Uterus (tissue), 3 donors: ENCODE measurements at regions not wholly inside any gene's neighbourhood (a gene's known extent, or its start where the extent isn't known, plus 50 kb on each side); places are given as distances from the start of the nearest gene placed in this dataset.

Experiments
- DNase-seq, 2 donors: peaks; one replicate each; pipeline ENCODE4 v3.0.0-alpha.2; 2019 to 2020
- H3K27ac ChIP-seq, 2 donors: fragments of 200-600 bp; sonication (generic); 1 replicate in 1 of 2; 2 replicates in 1 of 2; pipeline ENCODE4 v1.5.1; 2016 to 2018
- H3K27me3 ChIP-seq, 2 donors: fragments of 200-600 bp; sonication (generic); one replicate each; pipeline ENCODE4 v1.5.1; 2018 to 2019; ENCODE audit warnings: control low read depth in 1 of 2
- H3K36me3 ChIP-seq, 2 donors: fragments of 200-600 bp; sonication (generic); one replicate each; pipeline ENCODE4 v1.5.1; 2019; ENCODE audit warnings: control low read depth in 1 of 2
- H3K4me1 ChIP-seq, 2 donors: fragments of 200-600 bp; sonication (generic); one replicate each; pipeline ENCODE4 v1.5.1; 2018 to 2019; ENCODE audit warnings: control low read depth in 1 of 2
- H3K4me3 ChIP-seq, 2 donors: fragments of 200-600 bp; sonication (generic); 1 replicate in 1 of 2; 2 replicates in 1 of 2; pipeline ENCODE4 v1.5.1; 2018 to 2019; ENCODE audit warnings: mild to moderate bottlenecking in 1 of 2
- H3K9me3 ChIP-seq, 2 donors: fragments of 200-600 bp; sonication (generic); one replicate each; pipeline ENCODE4 v1.5.1; 2019; ENCODE audit warnings: control low read depth in 1 of 2
- POLR2A ChIP-seq, 2 donors: fragments of 450-650 bp; IDR thresholded peaks; one replicate each; pipeline ENCODE4 v1.6.1; 2016; ENCODE audit warnings: antibody characterized with exemption in 2 of 2, mild to moderate bottlenecking in 1 of 2, moderate library complexity in 1 of 2
- intact Hi-C: fragments of 100-400 bp; cut with DNase I; formaldehyde crosslinking; loops from one replicate; pipeline ENCODE4 v1.15.1; 2023; ENCODE audit warnings: low total_unique reads
- TF ChIP-seq, protein P1 (sequence below), 4 experiments: fragments of 200-600 bp in 2 of 4; fragments of 450-650 bp in 2 of 4; sonication (generic) in 2 of 4; IDR thresholded peaks; one replicate each; pipeline ENCODE4 v1.5.1; 2016 to 2019; ENCODE audit warnings: antibody characterized with exemption in 4 of 4, mild to moderate bottlenecking in 2 of 4, moderate library complexity in 1 of 4
- donor health status: DM: yes; HTN: yes; CAD: no.

GRCh38 chr11:80959751-80960150 lies 1518.9 kb upstream of the TENM4 start:
- DNase-seq, result no peak
- intact Hi-C loops, result no loop called here
- H3K27me3 ChIP-seq, result no peaks in the 10 kb centered on the region
- no peak overlapping the region for H3K4me3 ChIP-seq
- H3K27ac ChIP-seq, result no peak overlapping the region
- H3K9me3 ChIP-seq, result no peaks in the 10 kb centered on the region
- H3K4me1 ChIP-seq, result no peaks in the 10 kb centered on the region
- no peaks in the 10 kb centered on the region for H3K36me3 ChIP-seq
- TF ChIP-seq, protein P1, sequence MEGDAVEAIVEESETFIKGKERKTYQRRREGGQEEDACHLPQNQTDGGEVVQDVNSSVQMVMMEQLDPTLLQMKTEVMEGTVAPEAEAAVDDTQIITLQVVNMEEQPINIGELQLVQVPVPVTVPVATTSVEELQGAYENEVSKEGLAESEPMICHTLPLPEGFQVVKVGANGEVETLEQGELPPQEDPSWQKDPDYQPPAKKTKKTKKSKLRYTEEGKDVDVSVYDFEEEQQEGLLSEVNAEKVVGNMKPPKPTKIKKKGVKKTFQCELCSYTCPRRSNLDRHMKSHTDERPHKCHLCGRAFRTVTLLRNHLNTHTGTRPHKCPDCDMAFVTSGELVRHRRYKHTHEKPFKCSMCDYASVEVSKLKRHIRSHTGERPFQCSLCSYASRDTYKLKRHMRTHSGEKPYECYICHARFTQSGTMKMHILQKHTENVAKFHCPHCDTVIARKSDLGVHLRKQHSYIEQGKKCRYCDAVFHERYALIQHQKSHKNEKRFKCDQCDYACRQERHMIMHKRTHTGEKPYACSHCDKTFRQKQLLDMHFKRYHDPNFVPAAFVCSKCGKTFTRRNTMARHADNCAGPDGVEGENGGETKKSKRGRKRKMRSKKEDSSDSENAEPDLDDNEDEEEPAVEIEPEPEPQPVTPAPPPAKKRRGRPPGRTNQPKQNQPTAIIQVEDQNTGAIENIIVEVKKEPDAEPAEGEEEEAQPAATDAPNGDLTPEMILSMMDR (IDR thresholded peaks at IDR 0.05), result no peak
- no peak for TF ChIP-seq POLR2A (IDR thresholded peaks at IDR 0.05)

DNA sequence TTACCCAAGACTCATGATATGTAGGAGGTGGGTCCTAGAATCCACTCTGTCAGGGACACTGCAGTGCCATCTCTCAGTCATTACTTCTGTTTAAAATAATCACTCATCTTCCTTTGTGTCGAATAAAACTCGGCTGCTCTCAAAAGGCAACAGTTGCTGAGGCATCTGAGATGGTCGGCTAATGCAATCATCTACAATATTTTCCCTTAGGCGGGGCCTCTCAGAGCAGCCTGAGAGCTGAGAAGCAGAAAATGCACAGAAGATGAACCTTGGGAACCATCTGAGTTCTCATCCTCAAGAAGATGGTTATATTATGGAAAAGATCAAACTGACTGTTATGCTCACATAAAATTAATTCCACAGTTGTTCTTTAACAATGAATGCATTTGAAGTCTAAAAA lies 1518.2 kb upstream of the TENM4 start:
- DNase-seq, result no peak
- Histone ChIP-seq H3K27ac (no peak overlapping the region), H3K36me3 (no peaks in the 10 kb centered on the region), H3K4me1 (no peaks in the 10 kb centered on the region), H3K27me3 (no peaks in the 10 kb centered on the region), H3K4me3 (no peak overlapping the region), H3K9me3 (no peaks in the 10 kb centered on the region)
- TF ChIP-seq, protein P1 (IDR thresholded peaks at IDR 0.05), result no peak
- TF ChIP-seq POLR2A (IDR thresholded peaks at IDR 0.05), result no peak
- intact Hi-C loops, result no loop called here

- intact Hi-C loops, result no loop called here
- H3K4me3 ChIP-seq, result no peak overlapping the region
- H3K4me1 ChIP-seq, result no peaks in the 10 kb centered on the region
- DNase-seq, result no peak
- no peak overlapping the region for H3K27ac ChIP-seq
- TF ChIP-seq POLR2A (IDR thresholded peaks at IDR 0.05), result no peak
- TF ChIP-seq, protein P1 (IDR thresholded peaks at IDR 0.05), result no peak
- H3K27me3 ChIP-seq, result no peaks in the 10 kb centered on the region
- no peaks in the 10 kb centered on the region for H3K9me3 ChIP-seq
- no peaks in the 10 kb centered on the region for H3K36me3 ChIP-seq
These were observed 1517.5 kb upstream of the TENM4 start for GRCh38 chr11:80958361-80958760.

DNA sequence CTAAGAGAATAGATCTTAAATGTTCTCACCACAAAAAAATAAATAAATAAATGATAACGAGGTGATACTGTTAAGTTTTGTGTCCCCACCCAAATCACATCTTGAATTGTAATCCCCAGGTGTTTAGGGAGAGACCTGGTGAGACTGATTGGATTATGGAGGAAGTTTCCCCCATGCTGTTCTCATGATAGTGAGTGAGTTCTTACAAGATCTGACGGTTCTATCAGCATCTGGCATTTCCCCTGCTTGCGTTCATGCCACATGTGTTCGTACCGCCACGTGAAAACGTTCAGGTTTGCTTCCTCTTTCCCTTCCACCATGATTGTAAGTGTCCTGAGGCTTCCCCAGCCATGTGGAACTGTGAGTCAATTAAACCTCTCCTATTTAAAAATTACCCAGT lies 1514.8 kb upstream of the TENM4 start:
- Histone ChIP-seq H3K27ac (no peak overlapping the region), H3K27me3 (no peaks in the 10 kb centered on the region), H3K36me3 (no peaks in the 10 kb centered on the region), H3K4me3 (no peak overlapping the region), H3K9me3 (no peaks in the 10 kb centered on the region), H3K4me1 (no peaks in the 10 kb centered on the region)
- TF ChIP-seq, protein P1 (IDR thresholded peaks at IDR 0.05), result no peak
- TF ChIP-seq POLR2A (IDR thresholded peaks at IDR 0.05), result no peak
- intact Hi-C loops, result no loop called here
- no peak for DNase-seq

DNA sequence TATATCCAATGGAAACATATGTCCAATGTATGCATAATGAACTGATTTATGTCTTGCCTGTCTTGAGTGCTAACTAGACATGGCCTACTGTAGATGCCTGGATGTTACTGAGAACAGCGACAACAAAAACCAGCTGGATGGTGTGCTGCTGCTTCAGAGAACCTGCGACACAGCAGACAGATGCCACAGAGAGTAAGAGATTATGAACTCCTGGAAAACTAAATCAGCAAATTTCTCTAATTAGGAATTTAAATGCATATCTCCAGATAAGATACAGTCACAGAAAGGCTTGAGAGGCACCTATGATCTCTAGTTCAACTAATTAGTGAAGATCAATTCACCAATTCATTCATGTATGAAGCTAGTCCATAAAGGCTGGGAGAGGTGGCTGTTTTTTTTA lies 1508.0 kb upstream of the TENM4 start:
- no peak overlapping the region for H3K27ac ChIP-seq
- H3K4me3 ChIP-seq, result no peak overlapping the region
- H3K9me3 ChIP-seq, result no peaks in the 10 kb centered on the region
- intact Hi-C loops, result no loop called here
- H3K4me1 ChIP-seq, result no peaks in the 10 kb centered on the region
- no peaks in the 10 kb centered on the region for H3K27me3 ChIP-seq
- no peaks in the 10 kb centered on the region for H3K36me3 ChIP-seq
- no peak for DNase-seq
- no peak for TF ChIP-seq POLR2A (IDR thresholded peaks at IDR 0.05)
- TF ChIP-seq, protein P1 (IDR thresholded peaks at IDR 0.05), result no peak
